NB4 (cell line): ENCODE measurements at regions not wholly inside any gene's neighbourhood (a gene's known extent, or its start where the extent isn't known, plus 50 kb on each side); places are given as distances from the start of the nearest gene placed in this dataset.

ENCODE experiments used
- DNase-seq: peaks from one replicate; pipeline ENCODE4 v3.0.0; 2010; ENCODE audit warnings: low read depth
- H3K4me3 ChIP-seq: one replicate; pipeline ENCODE4 v1.5.1; 2011; ENCODE audit warnings: mild to moderate bottlenecking, low read depth, low read length, moderate library complexity
- MYC ChIP-seq: IDR thresholded peaks from 2 replicates; pipeline ENCODE4 v1.6.1; 2011; ENCODE audit warnings: low read depth, low read length
- POLR2A ChIP-seq: IDR thresholded peaks from 2 replicates; pipeline ENCODE4 v1.6.1; 2011; ENCODE audit warnings: mild to moderate bottlenecking; ENCODE audit not compliant: insufficient read length; ENCODE audit errors: extremely low read depth
- TF ChIP-seq, protein P1 (sequence below): IDR thresholded peaks from 2 replicates; pipeline ENCODE4 v1.6.1; 2011; ENCODE audit warnings: low read depth, low read length
- TF ChIP-seq, protein P2 (sequence below): IDR thresholded peaks from one replicate; pipeline ENCODE4 v1.5.1; 2012; ENCODE audit warnings: low read depth, low read length

DNA sequence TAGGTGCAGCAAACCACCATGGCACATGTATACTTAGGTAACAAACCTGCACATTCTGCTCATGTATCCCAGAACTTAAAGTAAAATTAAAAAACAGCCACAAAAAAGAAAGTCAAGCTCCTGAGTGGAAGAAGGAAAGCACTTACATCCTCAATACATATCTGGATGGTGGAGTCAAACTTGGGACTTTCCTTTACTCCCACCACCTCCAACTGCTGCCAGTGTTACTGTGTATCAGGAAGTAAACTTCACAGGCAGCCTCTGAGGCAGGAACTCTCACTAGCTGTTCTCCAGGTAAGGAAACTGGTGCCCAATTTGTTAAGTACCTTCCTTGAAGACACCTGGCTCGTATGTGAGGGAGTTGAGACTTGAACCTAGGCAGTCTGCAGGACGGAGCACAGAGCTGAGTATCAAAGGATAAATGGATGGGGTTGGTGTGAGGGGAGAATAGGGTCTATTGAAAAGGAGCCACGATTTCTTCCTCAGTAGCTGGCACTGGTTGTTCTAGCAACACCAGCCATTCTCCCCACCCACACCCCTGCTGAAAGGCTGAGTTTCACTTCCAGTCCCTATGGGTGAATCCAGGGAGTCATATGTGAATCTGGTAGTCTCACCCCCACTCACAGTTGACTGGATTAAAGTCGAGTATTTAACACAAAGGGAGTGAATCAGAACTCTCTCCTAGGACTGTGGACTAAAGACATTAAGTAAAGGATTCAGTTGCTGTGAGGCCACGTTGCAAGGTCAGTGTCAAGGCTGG is 50.0 kb upstream of the GPR39 start:
- no peak for DNase-seq
- H3K4me3 ChIP-seq = no peak overlapping the region
- TF ChIP-seq, protein P1, sequence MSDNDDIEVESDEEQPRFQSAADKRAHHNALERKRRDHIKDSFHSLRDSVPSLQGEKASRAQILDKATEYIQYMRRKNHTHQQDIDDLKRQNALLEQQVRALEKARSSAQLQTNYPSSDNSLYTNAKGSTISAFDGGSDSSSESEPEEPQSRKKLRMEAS = no peak
- TF ChIP-seq MYC (no peak), POLR2A (no peak)
- TF ChIP-seq, protein P2, sequence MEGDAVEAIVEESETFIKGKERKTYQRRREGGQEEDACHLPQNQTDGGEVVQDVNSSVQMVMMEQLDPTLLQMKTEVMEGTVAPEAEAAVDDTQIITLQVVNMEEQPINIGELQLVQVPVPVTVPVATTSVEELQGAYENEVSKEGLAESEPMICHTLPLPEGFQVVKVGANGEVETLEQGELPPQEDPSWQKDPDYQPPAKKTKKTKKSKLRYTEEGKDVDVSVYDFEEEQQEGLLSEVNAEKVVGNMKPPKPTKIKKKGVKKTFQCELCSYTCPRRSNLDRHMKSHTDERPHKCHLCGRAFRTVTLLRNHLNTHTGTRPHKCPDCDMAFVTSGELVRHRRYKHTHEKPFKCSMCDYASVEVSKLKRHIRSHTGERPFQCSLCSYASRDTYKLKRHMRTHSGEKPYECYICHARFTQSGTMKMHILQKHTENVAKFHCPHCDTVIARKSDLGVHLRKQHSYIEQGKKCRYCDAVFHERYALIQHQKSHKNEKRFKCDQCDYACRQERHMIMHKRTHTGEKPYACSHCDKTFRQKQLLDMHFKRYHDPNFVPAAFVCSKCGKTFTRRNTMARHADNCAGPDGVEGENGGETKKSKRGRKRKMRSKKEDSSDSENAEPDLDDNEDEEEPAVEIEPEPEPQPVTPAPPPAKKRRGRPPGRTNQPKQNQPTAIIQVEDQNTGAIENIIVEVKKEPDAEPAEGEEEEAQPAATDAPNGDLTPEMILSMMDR = no peak
